ENCODE measurements at regions not wholly inside any gene's neighbourhood (a gene's known extent, or its start where the extent isn't known, plus 50 kb on each side); places are given as distances from the start of the nearest gene placed in this dataset.

DNA sequence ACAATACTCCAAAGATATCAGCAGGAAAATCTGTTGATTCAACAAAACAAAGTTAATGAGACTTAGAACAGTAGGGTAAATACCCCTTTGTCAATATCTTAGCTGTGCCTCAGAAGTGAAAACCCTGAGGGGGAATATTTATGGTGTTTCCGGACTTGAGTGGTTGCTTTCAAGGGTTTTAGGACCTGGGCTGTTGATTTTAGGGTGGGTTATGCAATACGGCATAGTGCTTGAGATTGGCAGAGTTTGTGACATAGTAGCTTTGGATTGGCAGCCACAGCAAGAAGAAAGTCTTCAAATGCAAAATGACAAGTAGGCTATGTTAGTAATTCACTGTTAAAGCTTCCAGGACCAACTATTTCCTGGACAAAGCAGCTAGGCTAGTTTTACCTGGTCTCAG lies 826.3 kb upstream of the CDH2 start:
- Histone ChIP-seq H3K9me3 (ENCODE audit: control extremely low read depth in 1 of 3, control insufficient read depth in 2 of 3, insufficient read depth in 1 of 3, low read length in 2 of 3) (no peaks in the 10 kb centered on the region), H3K4me2 (replicated peaks; ENCODE audit: low read depth, low read length, poor library complexity, severe bottlenecking) (no peak overlapping the region), H2AFZ (ENCODE audit: insufficient read depth, low read depth, low read length, poor library complexity, severe bottlenecking) (no peak overlapping the region), H4K20me1 (ENCODE audit: control insufficient read depth, insufficient read depth, low read length, poor library complexity, severe bottlenecking) (no peaks in the 10 kb centered on the region), H3K27me3 (replicated peaks in 1 of 4; ENCODE audit: control extremely low read depth in 1 of 4, control insufficient read depth in 3 of 4, insufficient read depth in 4 of 4, low read length in 3 of 4) (no peaks in the 10 kb centered on the region), H3K4me1 (ENCODE audit: control insufficient read depth in 2 of 2, insufficient read depth in 2 of 2, low read length in 2 of 2) (no peaks in the 10 kb centered on the region), H3K79me2 (ENCODE audit: control insufficient read depth, insufficient read depth, low read length) (no peaks in the 10 kb centered on the region), H3K27ac (ENCODE audit: low read length in 2 of 2) (no peak overlapping the region), H3K9ac (ENCODE audit: low read length) (no peak overlapping the region), H3K36me3 (replicated peaks in 1 of 2; ENCODE audit: control extremely low read depth in 1 of 2, control insufficient read depth in 1 of 2, extremely low read depth in 1 of 2, insufficient read depth in 2 of 2, low read length in 1 of 2) (no peaks in the 10 kb centered on the region), H3K4me3 (ENCODE audit: control extremely low read depth in 1 of 5, extremely low read depth in 1 of 5, insufficient read depth in 1 of 5, low read depth in 2 of 5, low read length in 4 of 5) (no peak overlapping the region)
- ATAC-seq (ENCODE audit: low read depth) (no peak), DNase-seq (no peak)
- Mint-ChIP-seq H3K4me1 (no peaks in the 10 kb centered on the region), H3K4me3 (no peak overlapping the region), H3K27ac (no peak overlapping the region), H3K27me3 (no peaks in the 10 kb centered on the region), H3K9me3 (ENCODE audit: insufficient read depth) (peaks cover 8% of the 10 kb centered on the region)
- TF ChIP-seq CTCF (IDR thresholded peaks at IDR 0.05) (no peak), EZH2 (IDR thresholded peaks at IDR 0.05; ENCODE audit: borderline replicate concordance, insufficient read depth, low read depth, low read length, poor library complexity, severe bottlenecking) (no peak)
- intact Hi-C loops (cut with micrococcal nuclease): no loop called here
- CTCF ChIA-PET: no interaction called here
- 93% methylated on average over 2 of the region's 2 CpGs for WGBS (ENCODE audit: insufficient coverage)
- POLR2A ChIA-PET: no interaction called here

DNA sequence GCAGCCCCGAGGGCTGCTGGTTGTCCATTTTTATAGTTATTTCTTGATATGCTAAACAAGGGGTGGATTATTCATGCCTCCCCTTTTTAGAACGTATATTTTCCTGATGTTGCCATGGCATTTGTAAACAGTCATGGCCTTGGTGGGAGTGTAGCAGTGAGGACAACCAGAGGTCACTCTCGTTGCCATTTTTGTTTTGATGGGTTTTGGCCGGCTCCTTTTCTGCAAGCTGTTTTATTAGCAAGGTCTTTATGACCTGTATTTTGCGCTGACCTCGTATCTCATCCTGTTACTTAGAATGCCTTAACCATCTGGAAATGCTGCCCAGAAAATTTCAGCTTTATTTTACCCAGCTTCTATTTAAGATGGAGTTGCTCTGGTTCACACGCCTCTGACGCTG lies 825.8 kb upstream of the CDH2 start:
- Histone ChIP-seq H3K27me3 (replicated peaks in 1 of 4; ENCODE audit: control extremely low read depth in 1 of 4, control insufficient read depth in 3 of 4, insufficient read depth in 4 of 4, low read length in 3 of 4) (no peaks in the 10 kb centered on the region), H2AFZ (ENCODE audit: insufficient read depth, low read depth, low read length, poor library complexity, severe bottlenecking) (no peak overlapping the region), H3K4me2 (replicated peaks; ENCODE audit: low read depth, low read length, poor library complexity, severe bottlenecking) (no peak overlapping the region), H3K36me3 (replicated peaks in 1 of 2; ENCODE audit: control extremely low read depth in 1 of 2, control insufficient read depth in 1 of 2, extremely low read depth in 1 of 2, insufficient read depth in 2 of 2, low read length in 1 of 2) (no peaks in the 10 kb centered on the region), H3K27ac (ENCODE audit: low read length in 2 of 2) (no peak overlapping the region), H3K9me3 (ENCODE audit: control extremely low read depth in 1 of 3, control insufficient read depth in 2 of 3, insufficient read depth in 1 of 3, low read length in 2 of 3) (no peaks in the 10 kb centered on the region), H3K4me1 (ENCODE audit: control insufficient read depth in 2 of 2, insufficient read depth in 2 of 2, low read length in 2 of 2) (no peaks in the 10 kb centered on the region), H3K79me2 (ENCODE audit: control insufficient read depth, insufficient read depth, low read length) (no peaks in the 10 kb centered on the region), H3K9ac (ENCODE audit: low read length) (no peak overlapping the region), H3K4me3 (ENCODE audit: control extremely low read depth in 1 of 5, extremely low read depth in 1 of 5, insufficient read depth in 1 of 5, low read depth in 2 of 5, low read length in 4 of 5) (no peak overlapping the region), H4K20me1 (ENCODE audit: control insufficient read depth, insufficient read depth, low read length, poor library complexity, severe bottlenecking) (no peaks in the 10 kb centered on the region)
- Mint-ChIP-seq H3K4me1 (no peaks in the 10 kb centered on the region), H3K9me3 (ENCODE audit: insufficient read depth) (peaks cover 8% of the 10 kb centered on the region), H3K27me3 (no peaks in the 10 kb centered on the region), H3K27ac (no peak overlapping the region), H3K4me3 (no peak overlapping the region)
- intact Hi-C loops (cut with micrococcal nuclease): no loop called here
- TF ChIP-seq EZH2 (IDR thresholded peaks at IDR 0.05; ENCODE audit: borderline replicate concordance, insufficient read depth, low read depth, low read length, poor library complexity, severe bottlenecking) (no peak), CTCF (IDR thresholded peaks at IDR 0.05) (no peak)
- WGBS (ENCODE audit: insufficient coverage): 92% methylated on average over 5 of the region's 8 CpGs
- no peak for DNase-seq
- ATAC-seq (ENCODE audit: low read depth): no peak
- POLR2A ChIA-PET: no interaction called here
- CTCF ChIA-PET: no interaction called here

All from B cell (primary cell).